ENCODE measurements at regions not wholly inside any gene's neighbourhood (a gene's known extent, or its start where the extent isn't known, plus 50 kb on each side); places are given as distances from the start of the nearest gene placed in this dataset.

DNA sequence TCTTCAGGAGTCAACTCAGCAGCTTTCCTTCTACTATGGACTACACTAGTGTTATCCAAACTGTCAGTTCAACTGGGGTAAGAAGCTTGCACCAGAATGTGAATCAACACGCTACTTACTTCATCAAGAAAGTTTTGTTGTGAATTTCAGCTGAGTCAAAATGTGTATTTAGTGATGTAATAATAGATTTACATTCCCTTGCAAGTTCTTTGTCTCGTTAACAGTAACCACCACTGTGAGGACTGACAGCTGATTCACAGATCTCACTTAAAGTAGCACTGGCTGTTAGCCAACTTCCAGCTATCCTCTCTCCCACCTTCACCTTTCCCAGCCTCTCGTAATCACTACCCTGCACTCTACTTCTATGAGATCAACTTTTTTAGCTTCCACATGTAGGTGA, 445.3 kb downstream of the NTRK2 start:
- TF ChIP-seq, protein P1, sequence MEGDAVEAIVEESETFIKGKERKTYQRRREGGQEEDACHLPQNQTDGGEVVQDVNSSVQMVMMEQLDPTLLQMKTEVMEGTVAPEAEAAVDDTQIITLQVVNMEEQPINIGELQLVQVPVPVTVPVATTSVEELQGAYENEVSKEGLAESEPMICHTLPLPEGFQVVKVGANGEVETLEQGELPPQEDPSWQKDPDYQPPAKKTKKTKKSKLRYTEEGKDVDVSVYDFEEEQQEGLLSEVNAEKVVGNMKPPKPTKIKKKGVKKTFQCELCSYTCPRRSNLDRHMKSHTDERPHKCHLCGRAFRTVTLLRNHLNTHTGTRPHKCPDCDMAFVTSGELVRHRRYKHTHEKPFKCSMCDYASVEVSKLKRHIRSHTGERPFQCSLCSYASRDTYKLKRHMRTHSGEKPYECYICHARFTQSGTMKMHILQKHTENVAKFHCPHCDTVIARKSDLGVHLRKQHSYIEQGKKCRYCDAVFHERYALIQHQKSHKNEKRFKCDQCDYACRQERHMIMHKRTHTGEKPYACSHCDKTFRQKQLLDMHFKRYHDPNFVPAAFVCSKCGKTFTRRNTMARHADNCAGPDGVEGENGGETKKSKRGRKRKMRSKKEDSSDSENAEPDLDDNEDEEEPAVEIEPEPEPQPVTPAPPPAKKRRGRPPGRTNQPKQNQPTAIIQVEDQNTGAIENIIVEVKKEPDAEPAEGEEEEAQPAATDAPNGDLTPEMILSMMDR (IDR thresholded peaks at IDR 0.05): no peak
- no peak for TF ChIP-seq ZFX (IDR thresholded peaks at IDR 0.05; ENCODE audit: borderline replicate concordance)
